ENCODE measurements at regions not wholly inside any gene's neighbourhood (a gene's known extent, or its start where the extent isn't known, plus 50 kb on each side); places are given as distances from the start of the nearest gene placed in this dataset.

- H3K9me3 ChIP-seq (replicated peaks): no peaks in the 10 kb centered on the region
- TF ChIP-seq CTCF (IDR thresholded peaks at IDR 0.05; ENCODE audit: borderline replicate concordance): no peak
- DNase-seq: no peak
- no peak overlapping the region for H3K4me3 ChIP-seq
- peaks cover 21% of the 10 kb centered on the region for H3K4me1 ChIP-seq
- intact Hi-C loops (cut with micrococcal nuclease): no loop called here
- no peaks in the 10 kb centered on the region for H3K27me3 ChIP-seq (ENCODE audit: low read depth)
- H3K27ac ChIP-seq (replicated peaks): no peak overlapping the region
- no peaks in the 10 kb centered on the region for H3K36me3 ChIP-seq
These were observed 552.4 kb upstream of the ZNF608 start for GRCh38 chr5:125298746-125299379.

- H3K9me3 ChIP-seq (replicated peaks): peaks cover 12% of the 10 kb centered on the region
- peaks cover 12% of the 10 kb centered on the region for H3K4me1 ChIP-seq
- no peak for DNase-seq
- TF ChIP-seq CTCF (IDR thresholded peaks at IDR 0.05; ENCODE audit: borderline replicate concordance): no peak
- no peaks in the 10 kb centered on the region for H3K36me3 ChIP-seq
- H3K27ac ChIP-seq (replicated peaks): no peak overlapping the region
- intact Hi-C loops (cut with micrococcal nuclease): no loop called here
- H3K4me3 ChIP-seq: no peak overlapping the region
- H3K27me3 ChIP-seq (ENCODE audit: low read depth): no peaks in the 10 kb centered on the region
These were observed 555.3 kb upstream of the ZNF608 start for GRCh38 chr5:125301711-125302110.

- no peak for DNase-seq
- TF ChIP-seq CTCF (IDR thresholded peaks at IDR 0.05; ENCODE audit: borderline replicate concordance): no peak
- no peaks in the 10 kb centered on the region for H3K27me3 ChIP-seq (ENCODE audit: low read depth)
- H3K4me1 ChIP-seq: peaks cover 12% of the 10 kb centered on the region
- H3K36me3 ChIP-seq: no peaks in the 10 kb centered on the region
- H3K27ac ChIP-seq (replicated peaks): no peak overlapping the region
- intact Hi-C loops (cut with micrococcal nuclease): no loop called here
- peaks cover 18% of the 10 kb centered on the region for H3K9me3 ChIP-seq (replicated peaks)
- no peak overlapping the region for H3K4me3 ChIP-seq
These were observed 556.1 kb upstream of the ZNF608 start for GRCh38 chr5:125302577-125302976.

- peaks cover 29% of the 10 kb centered on the region for H3K9me3 ChIP-seq (replicated peaks)
- no peaks in the 10 kb centered on the region for H3K36me3 ChIP-seq
- H3K4me3 ChIP-seq: no peak overlapping the region
- no peaks in the 10 kb centered on the region for H3K4me1 ChIP-seq
- intact Hi-C loops (cut with micrococcal nuclease): no loop called here
- no peaks in the 10 kb centered on the region for H3K27me3 ChIP-seq (ENCODE audit: low read depth)
- no peak for TF ChIP-seq CTCF (IDR thresholded peaks at IDR 0.05; ENCODE audit: borderline replicate concordance)
- DNase-seq: no peak
- H3K27ac ChIP-seq (replicated peaks): no peak overlapping the region
These were observed 560.3 kb upstream of the ZNF608 start for GRCh38 chr5:125306741-125307140.

GRCh38 chr5:125310749-125311148 is 564.3 kb upstream of the ZNF608 start:
- H3K9me3 ChIP-seq (replicated peaks): peaks cover 30% of the 10 kb centered on the region
- H3K4me3 ChIP-seq: no peak overlapping the region
- H3K4me1 ChIP-seq: no peaks in the 10 kb centered on the region
- no peak overlapping the region for H3K27ac ChIP-seq (replicated peaks)
- DNase-seq: no peak
- intact Hi-C loops (cut with micrococcal nuclease): no loop called here
- no peak for TF ChIP-seq CTCF (IDR thresholded peaks at IDR 0.05; ENCODE audit: borderline replicate concordance)
- no peaks in the 10 kb centered on the region for H3K27me3 ChIP-seq (ENCODE audit: low read depth)
- no peaks in the 10 kb centered on the region for H3K36me3 ChIP-seq

Data from left ventricle myocardium inferior (tissue), 1 donor.